Liver (tissue), 3 donors: ENCODE measurements at regions not wholly inside any gene's neighbourhood (a gene's known extent, or its start where the extent isn't known, plus 50 kb on each side); places are given as distances from the start of the nearest gene placed in this dataset.

Source experiments
- ATF3 ChIP-seq: IDR thresholded peaks from 2 replicates; pipeline ENCODE4 v1.6.1; 2016; ENCODE audit warnings: antibody characterized with exemption
- CTCF ChIP-seq: fragments of 150-350 bp; IDR thresholded peaks from 2 replicates; pipeline ENCODE4 v1.5.1; 2017; ENCODE audit warnings: improper control_type of control experiment, low read depth, low read length; ENCODE audit not compliant: missing input control
- EGR1 ChIP-seq, 2 donors: IDR thresholded peaks; 2 replicates each; pipeline ENCODE4 v1.6.1; 2016 to 2018; ENCODE audit warnings: antibody characterized with exemption in 2 of 2, low read depth in 2 of 2
- GABPA ChIP-seq, 2 donors: IDR thresholded peaks in 1 of 2; conservative IDR thresholded peaks in 1 of 2; 2 replicates each; pipeline ENCODE4 v1.6.1; 2016; ENCODE audit warnings: antibody characterized with exemption in 2 of 2, mild to moderate bottlenecking in 1 of 2, moderate library complexity in 1 of 2
- JUND ChIP-seq, 2 donors: IDR thresholded peaks; 2 replicates each; pipeline ENCODE4 v1.6.1; 2016; ENCODE audit warnings: antibody characterized with exemption in 2 of 2
- MAX ChIP-seq: IDR thresholded peaks from 2 replicates; pipeline ENCODE4 v1.6.1; 2016; ENCODE audit warnings: antibody characterized with exemption
- RAD21 ChIP-seq, 2 donors: IDR thresholded peaks; 2 replicates each; pipeline ENCODE4 v1.6.1; 2016; ENCODE audit warnings: antibody characterized with exemption in 2 of 2, mild to moderate bottlenecking in 2 of 2
- REST ChIP-seq: IDR thresholded peaks from 2 replicates; pipeline ENCODE4 v1.6.1; 2016; ENCODE audit warnings: antibody characterized with exemption, mild to moderate bottlenecking
- RXRA ChIP-seq, 2 donors: IDR thresholded peaks; 2 replicates each; pipeline ENCODE4 v1.6.1; 2017 to 2018; ENCODE audit warnings: antibody characterized with exemption in 2 of 2, mild to moderate bottlenecking in 1 of 2
- SP1 ChIP-seq: IDR thresholded peaks from 2 replicates; pipeline ENCODE4 v1.6.1; 2018; ENCODE audit warnings: antibody characterized with exemption, mild to moderate bottlenecking
- TAF1 ChIP-seq: conservative IDR thresholded peaks from 2 replicates; pipeline ENCODE4 v1.6.1; 2016; ENCODE audit warnings: antibody characterized with exemption, mild to moderate bottlenecking
- YY1 ChIP-seq: IDR thresholded peaks from 2 replicates; pipeline ENCODE4 v1.6.1; 2016; ENCODE audit warnings: antibody characterized with exemption, mild to moderate bottlenecking
- ZBTB33 ChIP-seq: IDR thresholded peaks from 2 replicates; pipeline ENCODE4 v1.6.1; 2016; ENCODE audit warnings: antibody characterized with exemption
- donor health status: healthy.
- donor health status: healthy.

- no peak for TF ChIP-seq ATF3
- no peak for TF ChIP-seq CTCF
- no peak for TF ChIP-seq EGR1 (IDR thresholded peaks at IDR 0.05; ENCODE audit: low read depth in 2 of 2)
- no peak for TF ChIP-seq RXRA (IDR thresholded peaks at IDR 0.05)
- TF ChIP-seq TAF1: no peak
- no peak for TF ChIP-seq RAD21 (IDR thresholded peaks at IDR 0.05)
- no peak for TF ChIP-seq SP1
- TF ChIP-seq JUND (IDR thresholded peaks at IDR 0.05): no peak
- TF ChIP-seq ZBTB33: no peak
- TF ChIP-seq MAX: no peak
- no peak for TF ChIP-seq YY1
- TF ChIP-seq REST: no peak
- no peak for TF ChIP-seq GABPA (IDR thresholded peaks at IDR 0.05 in 1 of 2, conservative IDR thresholded peaks at IDR 0.05 in 1 of 2)
Measured at GRCh38 chr22:49648053-49648452, 179.6 kb downstream of the BRD1 start.
